HG03108 (cell line): ENCODE measurements at regions not wholly inside any gene's neighbourhood (a gene's known extent, or its start where the extent isn't known, plus 50 kb on each side); places are given as distances from the start of the nearest gene placed in this dataset.

Experiments
- ATAC-seq: cut with Tn5 transposase; IDR thresholded peaks from one replicate; pipeline ENCODE4 v1.9.1; 2021; ENCODE audit warnings: moderate library complexity; ENCODE audit not compliant: unreplicated experiment

- no peak for ATAC-seq
Measured at GRCh38 chr4:135238940-135239339, 1037.4 kb upstream of the PABPC4L start.

- no peak for ATAC-seq
Measured at GRCh38 chr4:135236048-135236447, 1034.5 kb upstream of the PABPC4L start.

GRCh38 chr4:135227842-135228241 lies 1026.3 kb upstream of the PABPC4L start:
- no peak for ATAC-seq

- no peak for ATAC-seq
Measured at GRCh38 chr4:135225551-135225950, 1024.0 kb upstream of the PABPC4L start.

- no peak for ATAC-seq
Measured at GRCh38 chr4:135210341-135210740, 1008.8 kb upstream of the PABPC4L start.

- no peak for ATAC-seq
Measured at GRCh38 chr4:135207531-135207930, 1005.9 kb upstream of the PABPC4L start.

- ATAC-seq: no peak
Measured at GRCh38 chr4:135204311-135204710, 1002.7 kb upstream of the PABPC4L start.

- ATAC-seq: no peak
Measured at GRCh38 chr4:135201081-135201480, 999.5 kb upstream of the PABPC4L start.

- ATAC-seq: no peak
Measured at GRCh38 chr4:135197641-135198040, 996.1 kb upstream of the PABPC4L start.

- ATAC-seq: no peak
Measured at GRCh38 chr4:135194477-135194876, 992.9 kb upstream of the PABPC4L start.

- ATAC-seq: no peak
Measured at GRCh38 chr4:135192751-135193535, 991.4 kb upstream of the PABPC4L start.

GRCh38 chr4:135191596-135191995 lies 990.0 kb upstream of the PABPC4L start:
- ATAC-seq: no peak

- no peak for ATAC-seq
Measured at GRCh38 chr4:135186002-135186401, 984.4 kb upstream of the PABPC4L start.

GRCh38 chr4:135185256-135185655 lies 983.7 kb upstream of the PABPC4L start:
- ATAC-seq: no peak

GRCh38 chr4:135184715-135185114 lies 983.1 kb upstream of the PABPC4L start:
- no peak for ATAC-seq

- no peak for ATAC-seq
Measured at GRCh38 chr4:135177321-135177720, 975.7 kb upstream of the PABPC4L start.

GRCh38 chr4:135166661-135167060 lies 965.1 kb upstream of the PABPC4L start:
- no peak for ATAC-seq

GRCh38 chr4:135164601-135165000 lies 963.0 kb upstream of the PABPC4L start:
- ATAC-seq: no peak

GRCh38 chr4:135144498-135144897 lies 942.9 kb upstream of the PABPC4L start:
- no peak for ATAC-seq

GRCh38 chr4:135124196-135124595 lies 922.6 kb upstream of the PABPC4L start:
- ATAC-seq: no peak

GRCh38 chr4:135123632-135124031 lies 922.0 kb upstream of the PABPC4L start:
- ATAC-seq: no peak

- ATAC-seq: no peak
Measured at GRCh38 chr4:135122457-135122856, 920.9 kb upstream of the PABPC4L start.

- no peak for ATAC-seq
Measured at GRCh38 chr4:135120195-135120594, 918.6 kb upstream of the PABPC4L start.
